ENCODE measurements at regions not wholly inside any gene's neighbourhood (a gene's known extent, or its start where the extent isn't known, plus 50 kb on each side); places are given as distances from the start of the nearest gene placed in this dataset.
A peak's percentile ranks its signal among the peaks of the same experiment; 100 is the strongest.

GRCh38 chr10:121310151-121310711, 288.0 kb downstream of the FGFR2 start:
- DNase-seq (ENCODE audit: extremely low spot score): peak; percentile 61
- CTCF ChIA-PET: interaction anchor here (0.7 to 1.6 kb wide), 2 partner anchors 15 to 19 kb away, joined by 3 to 4 read pairs; no protein-coding TSS in a partner anchor
- peak; percentile 53; the same call in 1 of the 2 replicates for TF ChIP-seq ARNT (IDR thresholded peaks at IDR 0.05)
- no peak; the same call in 1 of the 2 replicates for TF ChIP-seq L3MBTL2 (conservative IDR thresholded peaks at IDR 0.05)
- peak; percentile 96 for TF ChIP-seq CTBP1 (IDR thresholded peaks at IDR 0.05; ENCODE audit: borderline replicate concordance)
- peak; percentile 87 for TF ChIP-seq PKNOX1 (IDR thresholded peaks at IDR 0.05)
- TF ChIP-seq TARDBP (IDR thresholded peaks at IDR 0.05): peak; percentile 42; the same call in 1 of the 2 replicates
- POLR2A ChIA-PET: no interaction called here

- ChIA-PET POLR2A (interaction anchor here (1.0 kb wide), 1 partner anchor 356 kb away, joined by 3 read pairs; no protein-coding TSS in a partner anchor), CTCF (no interaction called here)
- no peak for TF ChIP-seq FOXK2 (IDR thresholded peaks at IDR 0.05)
- TF ChIP-seq FOXM1 (IDR thresholded peaks at IDR 0.05; ENCODE audit: borderline replicate concordance): no peak
- no peak for TF ChIP-seq ZNF384 (IDR thresholded peaks at IDR 0.05)
- no peak for TF ChIP-seq SP1 (IDR thresholded peaks at IDR 0.05)
- TF ChIP-seq L3MBTL2 (conservative IDR thresholded peaks at IDR 0.05): no peak
- no peak for TF ChIP-seq ELF4 (IDR thresholded peaks at IDR 0.05)
- no peak for TF ChIP-seq FOXA1 (IDR thresholded peaks at IDR 0.05)
- no peak for TF ChIP-seq NFRKB (IDR thresholded peaks at IDR 0.05)
- no peak for TF ChIP-seq PKNOX1 (IDR thresholded peaks at IDR 0.05)
- no peak for DNase-seq (ENCODE audit: extremely low spot score)
Observed at GRCh38 chr10:121311812-121312443, 286.3 kb downstream of the FGFR2 start.

- ChIA-PET CTCF (interaction anchor here (0.6 to 0.8 kb wide), 2 partner anchors 13 to 222 kb away, joined by 3 read pairs; no protein-coding TSS in a partner anchor), POLR2A (interaction anchor here (1.0 kb wide), 1 partner anchor 355 kb away, joined by 3 read pairs; no protein-coding TSS in a partner anchor)
- no peak for DNase-seq (ENCODE audit: extremely low spot score)
- TF ChIP-seq BHLHE40 (IDR thresholded peaks at IDR 0.05; ENCODE audit: borderline replicate concordance): no peak
- TF ChIP-seq TARDBP (IDR thresholded peaks at IDR 0.05): no peak
- no peak for TF ChIP-seq SUZ12 (IDR thresholded peaks at IDR 0.05)
- no peak for TF ChIP-seq HDGF (IDR thresholded peaks at IDR 0.05; ENCODE audit: borderline replicate concordance)
- TF ChIP-seq CTBP1 (IDR thresholded peaks at IDR 0.05; ENCODE audit: borderline replicate concordance): no peak
- no peak for TF ChIP-seq L3MBTL2 (conservative IDR thresholded peaks at IDR 0.05)
- TF ChIP-seq ARNT (IDR thresholded peaks at IDR 0.05): no peak
- no peak for TF ChIP-seq FOXM1 (IDR thresholded peaks at IDR 0.05; ENCODE audit: borderline replicate concordance)
- no peak for TF ChIP-seq SP1 (IDR thresholded peaks at IDR 0.05)
- TF ChIP-seq FOXA1 (IDR thresholded peaks at IDR 0.05): no peak
Observed at GRCh38 chr10:121312587-121312986, 285.7 kb downstream of the FGFR2 start.

GRCh38 chr10:121313119-121313875, 284.9 kb downstream of the FGFR2 start:
- no peak for DNase-seq (ENCODE audit: extremely low spot score)
- CTCF ChIA-PET: interaction anchor here (0.6 to 0.8 kb wide), 2 partner anchors 14 to 222 kb away, joined by 3 read pairs; no protein-coding TSS in a partner anchor

GRCh38 chr10:121316432-121316831, 281.8 kb downstream of the FGFR2 start:
- ChIA-PET POLR2A (no interaction called here), CTCF (no interaction called here)

More at GRCh38 chr10:121313119-121313875, 284.9 kb downstream of the FGFR2 start:
- POLR2A ChIA-PET: interaction anchor here (1.0 kb wide), 1 partner anchor 354 kb away, joined by 3 read pairs; no protein-coding TSS in a partner anchor
- no peak for TF ChIP-seq BHLHE40 (IDR thresholded peaks at IDR 0.05; ENCODE audit: borderline replicate concordance)
- no peak for TF ChIP-seq TARDBP (IDR thresholded peaks at IDR 0.05)
- TF ChIP-seq L3MBTL2 (conservative IDR thresholded peaks at IDR 0.05): no peak
- no peak for TF ChIP-seq SP1 (IDR thresholded peaks at IDR 0.05)
- TF ChIP-seq ARNT (IDR thresholded peaks at IDR 0.05): no peak
- TF ChIP-seq FOXA1 (IDR thresholded peaks at IDR 0.05): no peak
- no peak for TF ChIP-seq ZNF384 (IDR thresholded peaks at IDR 0.05)
- no peak for TF ChIP-seq LEF1 (IDR thresholded peaks at IDR 0.05; ENCODE audit: borderline replicate concordance)
- no peak for TF ChIP-seq FOXM1 (IDR thresholded peaks at IDR 0.05; ENCODE audit: borderline replicate concordance)
- no peak for TF ChIP-seq FOXK2 (IDR thresholded peaks at IDR 0.05)
- TF ChIP-seq ELF4 (IDR thresholded peaks at IDR 0.05): no peak
- no peak for TF ChIP-seq CTBP1 (IDR thresholded peaks at IDR 0.05; ENCODE audit: borderline replicate concordance)
- TF ChIP-seq SUZ12 (IDR thresholded peaks at IDR 0.05): no peak
- no peak for TF ChIP-seq NFRKB (IDR thresholded peaks at IDR 0.05)
- TF ChIP-seq PKNOX1 (IDR thresholded peaks at IDR 0.05): no peak
- no peak for TF ChIP-seq HDGF (IDR thresholded peaks at IDR 0.05; ENCODE audit: borderline replicate concordance)

More at GRCh38 chr10:121316432-121316831, 281.8 kb downstream of the FGFR2 start:
- DNase-seq (ENCODE audit: extremely low spot score): no peak
- peak; percentile 60 for TF ChIP-seq PKNOX1 (IDR thresholded peaks at IDR 0.05)
- TF ChIP-seq ELF4 (IDR thresholded peaks at IDR 0.05): no peak
- no peak for TF ChIP-seq FOXA1 (IDR thresholded peaks at IDR 0.05)

Data from HEK293T (cell line).